AML-193 (cell line): ENCODE measurements at regions not wholly inside any gene's neighbourhood (a gene's known extent, or its start where the extent isn't known, plus 50 kb on each side); places are given as distances from the start of the nearest gene placed in this dataset.
"Not testable (repeated sequence)": the region's sequence is repeated elsewhere in the genome, so short reads cannot be mapped to it uniquely, and the experiment has no call there.

Experiments used
- DNase-seq, 2 experiments: peaks; one replicate each; lab custom pipeline; 2025; lab: John Stamatoyannopoulos, UW

GRCh38 chr9:31585158-31585557 lies 799.3 kb upstream of the ACO1 start:
- no peak for DNase-seq

DNA sequence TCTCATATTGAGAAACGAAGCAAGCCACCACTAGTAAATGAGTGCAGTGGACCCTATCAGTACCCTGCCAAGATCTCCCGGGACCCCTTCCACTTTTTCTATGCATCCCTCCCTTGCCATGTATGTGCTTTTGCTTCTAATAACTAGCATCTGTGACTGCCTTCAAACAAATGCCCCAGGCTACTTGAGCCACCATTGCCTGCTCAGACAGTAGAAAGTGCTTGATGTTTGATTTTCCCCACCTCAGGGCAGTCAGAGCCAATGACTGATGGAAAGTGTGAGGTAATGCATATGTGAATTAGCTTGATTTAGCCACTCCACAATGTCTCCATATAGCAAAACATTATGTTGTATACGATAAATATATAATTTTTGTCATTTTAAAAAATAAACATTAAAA lies 797.3 kb upstream of the ACO1 start:
- DNase-seq = no peak

- no peak for DNase-seq
Measured at GRCh38 chr9:31588006-31588405, 796.4 kb upstream of the ACO1 start.

DNA sequence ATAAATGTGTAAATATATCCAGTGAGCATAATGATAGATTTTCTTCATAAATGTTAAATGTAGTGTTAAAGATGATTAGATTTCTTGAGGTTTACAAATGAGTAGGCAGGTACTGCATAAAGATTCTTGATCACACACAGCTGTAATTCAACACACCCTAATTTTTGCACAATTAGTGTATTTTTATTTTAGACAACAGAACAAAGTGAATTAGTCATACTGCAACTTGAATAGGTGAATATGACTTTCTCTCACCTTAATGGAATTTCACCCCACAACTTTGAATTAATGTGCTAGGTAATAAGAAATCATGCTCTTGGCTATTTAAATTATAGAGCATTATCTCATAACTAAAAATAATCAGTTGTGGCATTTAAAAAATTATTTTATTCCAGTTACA lies 795.7 kb upstream of the ACO1 start:
- no peak for DNase-seq

- no peak for DNase-seq
Measured at GRCh38 chr9:31590091-31590490, 794.4 kb upstream of the ACO1 start.

- not testable (repeated sequence) for DNase-seq
Measured at GRCh38 chr9:31597086-31597485, 787.4 kb upstream of the ACO1 start.

GRCh38 chr9:31597977-31598376 lies 786.5 kb upstream of the ACO1 start:
- DNase-seq = no peak

GRCh38 chr9:31601666-31602065 lies 782.8 kb upstream of the ACO1 start:
- no peak for DNase-seq

- no peak for DNase-seq
Measured at GRCh38 chr9:31604531-31604930, 779.9 kb upstream of the ACO1 start.

GRCh38 chr9:31605164-31605563 lies 779.3 kb upstream of the ACO1 start:
- no peak for DNase-seq

- DNase-seq = no peak
Measured at GRCh38 chr9:31606678-31607077, 777.8 kb upstream of the ACO1 start.

DNA sequence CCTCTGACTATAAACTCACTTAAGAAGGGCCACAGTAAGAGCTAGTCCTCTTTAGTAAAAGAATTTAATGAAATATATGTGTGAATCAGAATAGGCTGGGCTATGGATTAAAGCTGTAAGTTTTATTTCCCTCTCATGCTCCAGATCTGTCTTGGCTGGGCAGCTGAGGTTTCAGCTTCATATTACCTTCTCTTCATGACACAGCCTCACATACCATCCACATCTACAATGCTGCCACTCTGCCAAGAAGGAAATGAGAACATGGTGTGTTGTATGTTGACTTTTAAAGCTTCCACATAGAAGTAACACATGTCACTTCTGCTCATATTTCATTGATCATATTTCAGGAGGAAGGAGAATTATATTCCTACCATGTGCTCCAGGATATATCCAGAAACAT lies 776.0 kb upstream of the ACO1 start:
- no peak for DNase-seq

DNA sequence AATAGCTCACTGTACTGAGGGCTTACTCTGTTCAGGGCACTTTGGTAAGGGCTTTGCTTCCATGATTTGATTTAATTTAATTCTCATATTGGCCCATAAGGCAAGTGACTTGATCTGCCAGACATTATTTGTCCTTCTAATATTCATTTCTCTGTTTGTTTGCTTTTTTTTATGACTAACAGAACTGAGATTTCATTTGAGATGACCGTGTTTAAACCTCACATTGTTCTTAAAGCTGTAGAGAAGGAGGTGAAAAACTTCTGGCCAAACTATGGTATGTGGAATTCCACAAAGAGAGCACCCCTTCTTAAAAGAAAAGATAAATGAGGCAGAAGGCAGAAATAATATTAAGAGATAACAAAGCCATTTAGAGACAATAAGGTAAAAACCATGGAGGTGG lies 775.6 kb upstream of the ACO1 start:
- no peak for DNase-seq

- no peak for DNase-seq
Measured at GRCh38 chr9:31612336-31613030, 772.0 kb upstream of the ACO1 start.

DNA sequence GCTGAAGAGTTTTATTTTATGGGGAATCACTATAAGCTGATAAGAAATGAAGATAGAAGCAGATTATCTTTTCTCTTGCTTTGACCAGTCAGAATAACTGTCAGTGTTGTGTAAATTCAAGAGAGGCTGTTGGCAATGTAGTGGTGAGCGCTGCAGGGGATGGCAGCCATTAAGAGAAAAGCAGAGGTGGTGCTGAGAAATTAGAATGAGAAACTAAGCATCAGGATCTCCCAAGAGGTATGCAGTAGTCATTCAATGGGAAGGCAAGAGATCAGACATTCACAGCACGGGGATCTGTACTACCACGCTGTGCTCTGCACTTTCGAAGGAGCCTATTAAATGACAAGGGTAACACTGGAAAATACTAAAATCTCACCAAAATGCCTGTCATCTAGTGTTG lies 768.5 kb upstream of the ACO1 start:
- DNase-seq = no peak

DNA sequence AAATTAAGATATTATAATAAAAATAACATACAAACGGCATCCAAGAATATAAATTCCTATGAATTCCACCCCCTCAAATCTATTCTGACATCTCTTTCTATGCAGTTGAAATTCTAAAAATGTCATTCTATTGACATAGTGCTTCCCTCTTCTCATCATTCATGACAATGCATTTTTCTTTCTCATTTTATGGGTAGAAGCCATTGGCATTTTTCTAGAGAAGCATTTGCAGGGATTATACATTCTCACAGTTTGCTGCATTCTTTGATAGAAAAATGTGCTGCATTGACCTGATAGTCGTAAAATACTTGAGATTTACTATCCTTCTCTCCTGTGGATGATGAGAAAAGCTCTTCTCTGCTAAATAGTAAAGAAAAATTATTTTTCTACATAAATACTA lies 760.9 kb upstream of the ACO1 start:
- no peak for DNase-seq

- no peak for DNase-seq
Measured at GRCh38 chr9:31629292-31629691, 755.2 kb upstream of the ACO1 start.

DNA sequence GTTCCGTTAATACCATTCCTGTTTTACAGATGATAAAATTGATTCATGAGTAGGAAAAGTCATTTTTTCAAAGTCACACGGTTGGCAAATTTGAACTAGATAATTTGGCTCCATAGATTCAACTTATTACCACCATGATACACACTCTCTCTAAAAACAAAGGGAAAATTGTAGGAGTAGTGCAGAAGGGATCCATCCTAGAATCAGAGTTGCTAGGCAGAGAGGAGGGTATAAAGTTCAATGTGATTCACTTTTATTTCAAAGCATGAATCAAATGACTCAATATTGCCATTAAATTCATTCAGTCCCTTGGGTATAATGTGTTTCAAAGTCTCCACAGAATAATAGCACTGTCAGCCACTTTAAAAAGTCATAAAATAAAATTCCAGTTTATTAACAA lies 747.2 kb upstream of the ACO1 start:
- DNase-seq = no peak

DNA sequence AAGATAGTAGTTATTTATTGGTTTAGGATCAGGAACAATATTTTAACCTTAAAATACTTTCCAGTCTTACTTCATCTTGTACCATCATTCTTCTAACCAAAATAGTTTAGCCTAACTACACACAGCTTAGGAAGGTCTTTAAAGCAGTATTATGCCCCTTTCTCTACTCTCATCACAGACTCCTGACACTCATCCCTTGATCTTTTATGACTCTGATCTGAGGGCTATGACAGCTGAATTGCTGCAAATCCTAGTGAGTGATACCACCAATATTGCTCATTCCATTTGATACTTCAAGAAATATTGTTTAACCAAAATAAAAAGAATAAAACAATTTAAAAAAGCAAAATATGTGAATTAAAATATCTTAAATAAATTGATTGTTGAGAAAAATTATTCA lies 746.6 kb upstream of the ACO1 start:
- no peak for DNase-seq

DNA sequence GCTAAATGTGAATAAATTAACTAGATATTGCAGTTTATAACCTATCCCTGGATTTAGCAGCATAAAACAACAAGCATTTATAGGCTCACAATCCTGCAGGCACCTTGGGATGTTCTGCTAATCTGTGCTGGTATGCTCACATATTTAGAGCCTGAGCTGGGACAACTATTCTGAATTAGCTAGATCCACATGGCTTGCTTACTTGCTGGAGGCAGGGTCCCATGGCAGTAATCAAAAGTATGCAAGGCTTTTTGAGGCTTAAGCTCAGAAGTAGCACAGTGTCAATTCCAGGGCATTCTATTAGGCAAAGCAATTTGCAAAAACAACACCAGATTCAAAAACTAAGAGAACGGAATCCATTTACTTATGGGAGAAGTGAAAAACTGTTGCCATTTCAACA lies 745.0 kb upstream of the ACO1 start:
- DNase-seq = no peak

DNA sequence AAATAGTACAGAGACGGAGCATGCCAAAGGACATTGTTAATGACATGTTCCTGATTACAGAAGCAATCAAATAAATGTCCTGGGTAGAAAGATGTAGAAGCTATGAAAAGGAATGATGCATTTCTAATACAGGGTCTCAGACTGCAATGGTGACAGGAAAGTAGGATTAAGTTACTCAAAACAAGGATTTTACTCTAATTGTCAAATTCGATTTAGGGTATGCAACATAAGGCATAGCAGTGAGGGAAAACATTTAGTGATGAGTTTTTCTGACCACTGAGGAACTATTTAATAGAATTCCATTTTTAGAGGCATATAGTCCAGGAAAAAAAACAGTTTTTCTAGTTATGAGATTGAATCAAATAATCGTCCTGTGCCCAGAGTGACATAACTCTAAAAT lies 715.1 kb upstream of the ACO1 start:
- DNase-seq = no peak

DNA sequence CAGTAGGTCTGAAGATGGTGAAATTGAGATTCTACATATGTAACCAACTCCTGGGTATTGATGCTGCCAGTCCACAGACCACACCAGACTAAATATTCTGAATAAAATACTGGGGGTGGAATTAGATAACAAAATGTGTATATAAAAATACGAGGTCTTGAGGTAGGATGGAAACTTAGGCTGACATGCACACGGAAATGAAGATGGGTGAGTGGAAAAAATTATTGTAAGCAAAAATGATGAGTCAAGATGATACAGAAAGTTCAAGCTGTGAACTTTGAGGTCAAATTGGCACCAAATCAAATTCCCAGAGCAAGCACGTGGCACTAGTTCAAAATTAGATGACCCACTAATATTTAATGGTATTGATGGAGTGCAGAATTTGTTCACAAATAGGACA lies 713.4 kb upstream of the ACO1 start:
- no peak for DNase-seq

- DNase-seq = no peak
Measured at GRCh38 chr9:31674264-31674663, 710.2 kb upstream of the ACO1 start.

DNA sequence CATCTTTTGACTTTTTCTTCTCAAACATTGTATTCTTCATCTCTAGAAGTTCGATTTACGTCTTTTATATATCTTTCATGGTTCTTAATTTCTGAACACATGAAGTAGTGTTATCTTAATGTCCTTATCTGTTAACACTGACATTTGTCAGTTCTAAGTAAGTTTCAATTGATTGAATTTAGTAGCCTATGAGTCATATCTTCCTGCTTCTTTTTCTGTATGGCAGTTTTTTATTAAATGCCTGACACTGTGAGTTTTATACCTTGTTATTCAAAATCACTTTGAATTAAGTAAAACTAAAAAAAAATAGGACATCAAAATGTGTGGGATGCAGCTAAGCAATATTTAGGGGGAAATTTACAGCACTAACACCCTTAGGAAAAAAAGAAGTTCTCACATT lies 707.0 kb upstream of the ACO1 start:
- DNase-seq = no peak

DNA sequence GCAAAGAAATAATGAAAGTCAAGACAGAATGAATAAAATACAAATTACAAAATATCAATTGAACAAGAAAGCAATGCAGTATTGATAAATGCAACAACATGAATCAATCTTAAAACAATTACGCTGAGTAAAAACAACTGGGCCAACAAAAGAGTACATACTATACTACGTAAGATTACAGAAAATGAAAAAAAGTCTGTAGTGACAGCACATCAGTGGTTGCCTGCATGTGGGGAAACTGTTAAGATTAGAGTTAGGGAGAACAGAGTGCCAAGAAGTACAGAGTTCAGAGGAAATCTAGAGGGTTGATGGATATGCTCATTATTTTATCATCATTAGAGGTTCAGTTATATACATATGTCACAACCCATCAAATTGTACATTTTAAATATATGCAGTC lies 706.6 kb upstream of the ACO1 start:
- DNase-seq = no peak
